ENCODE measurements at regions not wholly inside any gene's neighbourhood (a gene's known extent, or its start where the extent isn't known, plus 50 kb on each side); places are given as distances from the start of the nearest gene placed in this dataset.

GRCh38 chr2:188720811-188721605 is 253.2 kb upstream of the COL3A1 start:
- no peak for DNase-seq (ENCODE audit: low read depth)

GRCh38 chr2:188721784-188722183 is 252.4 kb upstream of the COL3A1 start:
- no peak for DNase-seq (ENCODE audit: low read depth)

- DNase-seq (ENCODE audit: low read depth) = peak; percentile 63
These were observed 248.3 kb upstream of the COL3A1 start for GRCh38 chr2:188725746-188726360.

GRCh38 chr2:188726626-188727247 is 247.4 kb upstream of the COL3A1 start:
- no peak for DNase-seq (ENCODE audit: low read depth)

GRCh38 chr2:188727846-188728245 is 246.3 kb upstream of the COL3A1 start:
- DNase-seq (ENCODE audit: low read depth) = no peak

- peak; percentile 9 for DNase-seq (ENCODE audit: low read depth)
These were observed 239.5 kb upstream of the COL3A1 start for GRCh38 chr2:188734691-188735090.

- DNase-seq (ENCODE audit: low read depth) = peak; percentile 55
These were observed 227.4 kb upstream of the COL3A1 start for GRCh38 chr2:188746727-188747126.

GRCh38 chr2:188751816-188752215 is 222.4 kb upstream of the COL3A1 start:
- DNase-seq (ENCODE audit: low read depth) = no peak

GRCh38 chr2:188752311-188752710 is 221.9 kb upstream of the COL3A1 start:
- no peak for DNase-seq (ENCODE audit: low read depth)

GRCh38 chr2:188762151-188762550 is 212.0 kb upstream of the COL3A1 start:
- no peak for DNase-seq (ENCODE audit: low read depth)

- peak; percentile 69 for DNase-seq (ENCODE audit: low read depth)
These were observed 208.4 kb upstream of the COL3A1 start for GRCh38 chr2:188765522-188766470.

GRCh38 chr2:188766471-188766856 is 207.7 kb upstream of the COL3A1 start:
- DNase-seq (ENCODE audit: low read depth) = no peak

- no peak for DNase-seq (ENCODE audit: low read depth)
These were observed 207.0 kb upstream of the COL3A1 start for GRCh38 chr2:188767176-188767575.

- DNase-seq (ENCODE audit: low read depth) = no peak
These were observed 203.9 kb upstream of the COL3A1 start for GRCh38 chr2:188770296-188770695.

- DNase-seq (ENCODE audit: low read depth) = no peak
These were observed 201.1 kb upstream of the COL3A1 start for GRCh38 chr2:188773075-188773474.

- peak; percentile 63 for DNase-seq (ENCODE audit: low read depth)
These were observed 197.5 kb upstream of the COL3A1 start for GRCh38 chr2:188776634-188777033.

- DNase-seq (ENCODE audit: low read depth) = no peak
These were observed 189.9 kb upstream of the COL3A1 start for GRCh38 chr2:188784269-188784762.

- DNase-seq (ENCODE audit: low read depth) = no peak
These were observed 189.1 kb upstream of the COL3A1 start for GRCh38 chr2:188785061-188785460.

GRCh38 chr2:188785490-188785889 is 188.7 kb upstream of the COL3A1 start:
- no peak for DNase-seq (ENCODE audit: low read depth)

- DNase-seq (ENCODE audit: low read depth) = peak; percentile 86
These were observed 187.8 kb upstream of the COL3A1 start for GRCh38 chr2:188786368-188786841.

GRCh38 chr2:188787021-188787657 is 187.0 kb upstream of the COL3A1 start:
- DNase-seq (ENCODE audit: low read depth) = peak; percentile 86

Data from M059J (cell line).